Stimulated activated naive CD8-positive, alpha-beta T cell treated with anti-CD3 and anti-CD28 coated beads, Interleukin-15, Interleukin-2, amounts not matched to agents 100 U/mL and 50 U/mL, for 24 hours (primary cell): ENCODE measurements at regions not wholly inside any gene's neighbourhood (a gene's known extent, or its start where the extent isn't known, plus 50 kb on each side); places are given as distances from the start of the nearest gene placed in this dataset.

Experiments used
- ATAC-seq: fragments of 150-1000 bp; cut with Tn5 transposase; one replicate; pipeline ENCODE4 v1.10.0; 2021
- DNase-seq: peaks from one replicate; pipeline ENCODE4 v3.0.0; 2021

DNA sequence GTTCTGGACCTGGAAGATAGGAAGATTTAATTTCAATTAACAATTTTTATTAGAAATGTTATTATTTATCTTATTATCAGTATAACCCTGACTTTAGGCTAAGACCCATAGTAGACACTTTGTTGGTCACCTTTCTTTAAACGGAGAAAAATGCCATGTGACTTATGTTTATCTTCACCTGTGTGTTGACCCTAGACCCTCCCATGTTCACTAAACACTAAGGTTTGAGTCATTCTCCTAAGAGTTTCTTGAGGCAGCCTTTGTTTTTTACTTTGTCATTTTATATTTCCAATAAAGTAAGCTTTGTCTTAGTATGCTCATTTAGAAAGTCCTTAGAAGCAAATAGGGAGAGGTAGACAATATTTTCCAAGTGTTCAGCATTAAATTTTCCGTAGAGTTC is 771.7 kb downstream of the METTL15 start:
- DNase-seq, result no peak
- ATAC-seq, result no peak

DNA sequence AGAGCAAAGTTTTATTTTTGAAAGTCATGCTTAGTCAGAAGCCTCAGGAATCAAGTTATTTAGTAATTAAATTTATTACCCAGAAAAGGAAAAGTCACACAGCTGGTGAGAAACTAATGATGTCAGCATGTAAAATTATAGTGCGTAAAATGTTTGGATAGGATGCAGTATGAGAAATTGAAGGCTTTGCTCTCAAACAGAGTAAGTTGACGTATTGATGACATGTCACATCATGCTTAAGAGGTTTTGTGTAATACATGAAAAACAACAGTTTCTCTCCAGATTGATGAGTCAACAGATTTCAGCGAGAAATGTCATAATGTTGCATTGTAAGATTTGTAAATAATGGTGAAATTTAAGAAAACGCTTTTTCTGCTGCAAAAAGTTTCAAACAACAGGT is 769.8 kb downstream of the METTL15 start:
- ATAC-seq, result no peak
- DNase-seq, result no peak

DNA sequence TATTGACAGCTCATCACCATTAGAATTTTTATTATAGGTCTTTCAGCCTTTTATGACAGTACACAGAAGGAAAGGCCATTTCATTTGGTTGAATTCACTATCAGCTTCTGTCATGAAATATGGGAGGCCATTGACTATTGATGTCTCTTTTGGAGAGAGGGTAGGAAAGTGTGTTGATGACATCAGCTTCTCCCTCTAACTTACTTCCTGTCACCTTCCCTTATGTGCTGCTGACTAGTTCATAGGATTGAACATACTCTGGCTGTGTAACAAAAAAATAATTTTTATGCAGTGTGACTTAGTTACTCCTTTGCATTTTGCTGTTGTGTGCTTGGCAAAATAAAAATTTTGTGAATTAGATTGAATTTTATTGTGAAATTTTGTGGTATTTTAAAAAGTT is 769.2 kb downstream of the METTL15 start:
- DNase-seq, result no peak
- no peak for ATAC-seq

DNA sequence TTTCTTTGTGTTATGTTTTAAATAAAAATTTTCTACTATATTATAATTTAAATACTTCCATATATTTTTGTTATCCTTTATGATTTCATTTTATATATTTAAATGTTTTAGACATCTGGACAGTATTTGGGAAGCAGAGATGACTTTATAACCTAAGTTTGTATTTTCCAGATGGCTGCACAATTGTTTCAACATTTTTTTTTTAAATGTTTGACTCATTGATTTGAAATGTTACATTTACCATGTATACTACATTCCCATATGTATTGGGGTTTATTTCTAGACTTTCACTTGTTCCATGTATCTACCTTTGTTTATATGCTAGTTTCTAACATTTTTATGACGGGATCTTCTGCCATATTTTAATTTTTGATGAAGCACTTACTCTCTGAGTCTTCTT is 766.5 kb downstream of the METTL15 start:
- DNase-seq (no peak), ATAC-seq (no peak)

DNA sequence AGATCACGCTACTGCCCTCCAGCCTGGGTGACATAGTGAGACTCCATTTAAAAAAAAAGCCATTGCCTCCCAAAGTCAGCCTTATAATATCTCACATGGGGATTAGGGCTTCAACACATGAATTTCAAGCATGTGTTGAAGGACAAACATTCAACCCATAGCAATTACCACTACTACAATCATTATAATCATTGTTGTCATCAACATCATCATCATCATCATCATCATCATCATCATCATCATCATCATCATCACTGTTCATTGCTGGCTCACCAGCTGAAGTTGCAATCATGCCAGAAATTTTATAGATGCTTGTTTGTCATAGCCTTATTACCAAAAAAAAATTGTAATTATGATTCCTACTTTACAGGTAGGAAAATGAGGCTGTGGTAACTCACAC is 762.9 kb downstream of the METTL15 start:
- no peak for ATAC-seq
- DNase-seq, result no peak

DNA sequence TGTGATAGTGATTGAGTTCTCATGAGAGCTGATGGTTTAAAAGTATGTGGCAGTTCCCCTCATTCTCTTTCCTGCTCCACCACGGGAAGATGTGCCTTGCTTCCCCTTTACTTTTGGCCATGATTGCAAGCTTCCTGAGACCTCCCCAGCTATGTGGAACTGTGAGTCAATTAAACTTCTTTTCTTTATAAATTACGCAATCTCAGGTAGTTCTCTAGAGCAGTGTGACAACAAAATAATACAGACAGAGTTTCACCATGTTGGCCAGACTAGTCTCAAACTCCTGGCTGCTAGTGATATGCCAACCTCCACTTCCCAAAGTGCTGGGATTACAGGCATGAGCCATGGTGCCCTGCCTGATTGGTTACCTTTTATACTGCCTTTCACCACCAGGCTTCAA is 755.2 kb downstream of the METTL15 start:
- ATAC-seq (no peak), DNase-seq (no peak)

DNA sequence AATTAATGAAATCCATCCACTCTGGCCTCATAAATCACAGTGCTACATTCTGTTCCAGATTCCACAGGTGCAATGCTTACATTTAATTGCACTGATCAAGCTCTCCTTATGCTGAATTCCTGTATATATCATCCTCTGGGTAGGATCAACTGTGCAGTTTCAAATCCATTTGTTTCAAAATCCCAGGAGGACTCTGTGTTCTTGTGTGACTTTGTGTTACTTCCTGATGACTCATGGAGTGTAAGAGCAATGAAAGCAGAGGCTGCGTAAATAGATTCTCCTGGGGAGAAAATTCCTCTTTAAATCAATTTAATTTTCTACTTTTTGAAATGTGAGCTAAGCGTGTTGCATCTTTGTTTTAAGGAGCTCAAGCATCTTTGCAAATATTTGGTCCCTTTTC is 752.7 kb downstream of the METTL15 start:
- ATAC-seq (no peak), DNase-seq (no peak)

DNA sequence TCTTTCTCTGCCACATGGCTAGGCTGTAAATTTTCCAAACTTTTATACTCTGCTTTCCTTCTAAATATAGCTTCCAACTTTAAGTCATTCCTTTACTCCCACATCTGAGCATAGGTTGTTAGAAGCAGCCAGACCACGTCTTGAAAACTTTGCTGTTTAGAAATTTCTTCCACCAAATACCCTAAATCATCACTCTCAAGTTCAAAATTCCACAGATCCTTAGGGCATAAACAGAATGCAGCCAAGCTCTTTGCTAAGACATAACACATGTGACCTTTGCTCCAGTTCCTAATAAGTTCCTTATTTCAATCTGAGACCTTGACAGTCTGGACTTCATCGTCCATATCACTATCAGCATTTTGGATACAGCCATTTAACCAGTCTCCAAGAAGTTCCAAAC is 749.9 kb downstream of the METTL15 start:
- no peak for DNase-seq
- ATAC-seq, result no peak

DNA sequence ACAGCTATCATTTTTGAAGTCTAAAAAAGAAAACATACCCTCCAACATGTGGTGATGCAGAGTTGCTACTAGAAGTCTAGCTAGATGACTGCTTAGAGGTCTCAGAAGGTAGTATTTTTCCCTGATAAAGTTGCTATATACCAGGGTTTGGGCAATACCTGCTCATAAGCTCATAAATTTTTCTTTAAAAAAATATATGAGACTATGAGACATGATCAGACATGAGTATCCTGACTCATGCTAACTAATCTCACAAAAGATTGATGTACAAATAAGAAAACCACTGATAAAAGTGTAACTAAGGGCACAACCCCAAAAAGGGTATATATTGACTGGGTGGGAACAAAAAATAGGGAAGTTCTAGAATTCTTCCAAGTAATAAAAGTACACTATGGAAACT is 740.9 kb downstream of the METTL15 start:
- ATAC-seq (no peak), DNase-seq (no peak)

DNA sequence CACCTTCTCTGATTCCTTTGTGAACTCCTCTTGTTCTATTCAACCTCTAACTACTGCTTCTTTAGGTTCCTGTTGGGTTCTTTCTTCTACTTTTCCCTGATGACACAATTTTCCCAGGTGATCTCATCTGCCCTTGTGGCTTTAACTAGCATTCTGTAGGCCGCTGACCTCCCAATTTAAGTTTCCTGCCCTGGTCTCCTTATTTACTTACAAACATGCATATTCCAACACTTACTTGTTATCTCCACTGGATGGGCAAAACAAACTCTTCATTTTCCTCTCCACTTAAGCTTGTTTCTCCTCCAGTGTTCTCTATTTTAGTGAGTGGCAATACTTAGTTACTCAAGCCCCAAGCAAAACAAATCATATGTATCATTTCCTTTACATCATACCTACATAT is 734.5 kb downstream of the METTL15 start:
- ATAC-seq (no peak), DNase-seq (no peak)

DNA sequence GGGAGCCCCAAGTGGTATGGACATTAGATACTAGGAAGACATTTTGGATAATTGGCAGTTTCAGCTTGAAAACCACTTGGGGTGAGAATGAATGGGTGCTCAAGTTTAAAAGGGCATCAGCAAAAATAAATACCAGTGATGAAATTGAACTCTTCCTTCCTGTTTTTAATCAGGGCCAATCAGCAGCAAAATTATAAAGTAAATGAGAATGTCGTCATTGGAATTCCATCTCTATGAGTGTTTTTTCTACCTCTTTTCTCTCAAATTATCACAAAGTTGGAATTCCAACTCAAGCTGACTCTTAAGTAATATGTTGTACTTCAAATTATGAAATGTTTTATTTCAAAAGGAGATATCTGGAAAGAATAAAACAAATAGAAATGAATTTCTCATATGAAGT is 730.6 kb downstream of the METTL15 start:
- ATAC-seq (no peak), DNase-seq (no peak)

DNA sequence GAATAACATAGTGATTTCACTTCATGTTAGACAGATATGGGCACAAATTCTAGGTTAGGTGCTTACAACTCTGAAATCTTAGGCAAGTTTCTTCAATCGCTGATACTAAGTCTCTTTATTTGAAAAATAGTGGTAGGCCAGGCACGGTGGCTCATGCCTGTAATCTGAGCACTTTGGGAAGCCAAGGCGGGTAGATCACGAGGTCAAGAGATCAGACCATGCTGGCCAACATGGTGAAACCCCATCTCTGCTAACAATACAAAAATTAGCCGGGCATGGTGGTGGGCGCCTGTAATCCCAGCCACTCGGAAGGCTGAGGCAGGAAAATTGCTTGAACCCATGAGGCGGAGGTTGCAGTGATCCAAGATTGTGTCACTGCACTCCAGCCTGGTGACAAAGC is 729.4 kb downstream of the METTL15 start:
- DNase-seq, result no peak
- ATAC-seq, result no peak

DNA sequence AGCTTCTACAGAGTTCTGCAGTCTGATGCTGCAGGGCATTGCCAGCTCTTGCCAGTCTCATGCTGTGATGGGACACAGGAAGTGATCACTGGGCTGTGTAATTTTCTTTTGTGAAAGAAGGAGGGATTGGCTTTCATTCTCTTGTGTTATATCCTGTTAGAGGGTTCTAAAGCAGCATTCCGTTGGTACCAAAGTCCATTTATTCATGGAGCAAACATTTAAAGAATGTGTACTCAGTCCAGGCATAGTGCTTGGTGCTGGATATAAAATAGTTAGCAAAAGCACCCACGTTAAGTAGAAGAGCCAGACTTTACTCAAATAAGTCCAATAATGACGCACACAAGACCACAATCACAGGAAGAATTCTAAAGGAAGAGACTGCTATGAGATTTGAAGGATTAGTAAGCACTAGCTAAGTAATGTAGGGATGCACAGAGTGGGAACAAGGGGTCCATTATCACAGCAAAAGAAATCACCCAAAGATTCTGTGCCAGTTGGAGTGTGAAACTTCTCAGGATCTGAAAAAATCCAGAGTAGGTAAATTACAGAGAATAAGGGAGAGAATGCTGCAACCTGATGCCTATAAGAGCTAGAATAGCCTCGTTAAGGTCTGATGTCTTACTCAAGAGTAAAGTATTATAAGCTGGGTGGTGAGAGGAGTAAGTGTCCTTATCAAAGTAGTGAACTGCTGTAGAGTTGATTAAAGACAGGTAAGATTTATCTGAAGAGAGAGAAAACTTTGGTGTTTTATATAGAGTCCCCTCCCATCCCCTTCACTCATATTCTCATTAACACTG is 728.3 kb downstream of the METTL15 start:
- ATAC-seq (no peak), DNase-seq (no peak)

DNA sequence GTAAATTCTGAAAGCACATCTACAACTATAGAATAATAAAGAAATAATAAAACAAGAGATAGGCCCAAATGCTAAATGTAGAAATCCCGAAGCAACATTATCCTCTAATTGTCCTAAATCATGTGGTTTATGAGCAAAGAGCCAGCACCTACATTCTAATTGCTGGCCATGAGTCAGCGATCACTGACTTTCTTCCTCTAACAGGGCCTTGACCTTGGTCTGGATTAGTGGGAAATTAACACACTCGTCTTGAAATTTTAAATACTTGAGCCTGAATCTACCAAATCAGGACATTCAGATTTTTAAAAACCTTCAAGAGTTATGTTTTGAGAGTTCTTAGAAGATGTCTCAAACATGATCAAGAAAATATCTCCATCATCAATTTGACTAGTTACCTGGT is 727.6 kb downstream of the METTL15 start:
- DNase-seq (no peak), ATAC-seq (no peak)

DNA sequence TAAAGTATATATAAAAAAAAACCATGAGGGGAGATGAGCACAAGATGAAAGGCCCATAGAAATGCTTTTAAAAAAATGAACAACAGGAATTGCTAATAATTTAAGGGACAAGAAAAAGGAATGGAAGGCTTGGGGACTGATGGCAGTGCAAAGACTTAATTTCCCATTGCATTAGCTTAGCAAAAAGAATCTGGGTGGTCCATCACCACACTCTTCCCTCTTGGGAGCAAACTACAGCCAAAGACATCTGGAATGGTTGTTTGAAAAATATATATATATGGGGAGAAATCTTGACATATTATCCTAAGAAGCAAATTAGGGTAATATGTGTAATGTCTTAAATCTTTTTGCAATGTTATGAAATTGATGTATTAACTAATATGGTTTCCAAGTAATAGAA is 727.1 kb downstream of the METTL15 start:
- no peak for DNase-seq
- no peak for ATAC-seq

DNA sequence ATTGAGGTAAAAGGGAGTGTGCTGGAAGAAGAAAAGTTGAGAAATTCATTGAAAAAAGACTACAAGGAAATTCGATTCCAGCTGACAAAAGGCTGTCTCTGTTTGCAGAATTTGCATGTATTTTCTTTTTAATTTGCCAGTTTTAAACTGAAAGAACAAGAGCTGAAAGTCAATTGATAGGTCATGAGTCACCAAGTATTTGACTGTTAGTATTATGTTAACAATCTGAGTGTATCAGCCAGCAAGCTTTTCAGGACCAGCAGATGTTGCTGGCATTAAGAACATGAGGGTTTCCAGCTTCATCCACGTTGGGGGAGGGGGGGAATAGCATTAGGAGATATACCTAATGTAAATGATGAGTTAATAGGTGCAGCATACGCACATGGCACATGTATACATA is 726.7 kb downstream of the METTL15 start:
- ATAC-seq, result no peak
- no peak for DNase-seq

DNA sequence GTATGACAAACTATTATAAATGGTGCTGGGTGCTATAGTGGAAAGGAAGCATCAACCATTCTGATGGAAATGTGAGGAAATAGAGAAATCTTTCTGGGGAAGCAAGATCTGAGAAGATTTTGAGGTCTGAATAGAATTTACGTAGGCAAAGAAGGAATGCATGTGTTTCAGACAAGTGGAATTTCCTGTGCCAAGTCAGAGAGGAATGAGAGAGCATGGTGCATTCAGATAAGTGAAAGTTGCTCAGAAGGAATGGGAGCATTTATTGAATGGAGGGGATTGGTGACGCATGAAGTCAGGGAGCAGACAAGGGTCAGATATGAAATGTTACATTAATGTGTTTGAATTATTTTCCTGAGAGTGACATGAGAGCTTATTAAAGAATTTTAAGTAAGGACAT is 725.5 kb downstream of the METTL15 start:
- ATAC-seq (no peak), DNase-seq (no peak)

DNA sequence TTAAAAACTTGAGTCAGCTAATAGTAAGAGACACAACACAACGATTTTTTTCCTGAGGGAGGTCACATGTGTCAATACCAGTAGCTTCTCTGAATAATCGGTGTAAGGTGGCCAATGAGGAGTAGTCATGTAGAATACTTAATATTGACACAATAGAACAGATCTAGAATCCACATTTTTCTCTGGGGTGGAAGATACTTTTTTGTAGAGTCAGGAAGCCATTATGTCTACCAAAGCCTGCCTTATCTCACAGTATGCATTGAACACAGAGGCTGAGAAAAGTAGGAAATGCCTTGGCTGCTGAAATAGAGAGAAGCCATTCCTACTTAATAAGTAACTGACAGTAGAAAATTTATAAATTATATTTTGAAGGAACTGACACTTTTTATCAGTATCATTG is 725.0 kb downstream of the METTL15 start:
- DNase-seq (no peak), ATAC-seq (no peak)

DNA sequence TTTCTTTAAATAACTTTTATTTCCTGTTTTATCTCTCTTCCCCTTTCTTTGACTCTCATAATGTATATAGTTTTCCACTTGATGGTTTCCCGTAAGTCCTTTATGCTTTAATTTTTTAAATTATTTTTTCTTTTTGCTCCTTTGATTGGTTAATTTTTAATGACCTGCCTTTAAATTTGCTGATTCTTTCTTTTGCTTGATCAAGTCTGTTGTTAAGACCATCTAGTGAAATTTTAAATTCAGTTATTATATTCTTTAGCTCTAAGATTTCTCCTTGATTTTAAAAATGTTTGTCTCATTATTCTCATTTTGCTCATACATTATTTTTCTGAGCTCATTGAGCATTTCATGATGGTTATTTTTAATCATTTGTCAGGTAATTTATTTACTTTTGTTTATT is 718.6 kb downstream of the METTL15 start:
- ATAC-seq (no peak), DNase-seq (no peak)

DNA sequence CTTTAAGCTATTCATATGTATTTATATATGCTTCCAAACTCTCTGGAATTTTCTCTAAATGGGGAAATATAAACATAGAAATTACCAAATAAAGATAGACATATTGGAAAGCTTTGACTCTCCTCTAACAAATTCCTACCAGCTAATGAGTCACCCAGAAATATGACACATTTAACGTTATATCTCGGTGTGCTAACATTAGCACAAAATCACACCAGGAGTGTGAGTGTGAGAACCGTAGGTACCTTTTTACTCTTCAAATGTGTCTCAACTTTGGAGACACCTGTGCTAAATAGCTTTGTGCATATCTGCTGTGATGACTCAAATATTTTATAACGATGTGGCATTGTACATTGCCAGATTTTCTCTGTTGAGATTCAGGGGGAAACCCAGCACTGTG is 714.4 kb downstream of the METTL15 start:
- DNase-seq (no peak), ATAC-seq (no peak)

DNA sequence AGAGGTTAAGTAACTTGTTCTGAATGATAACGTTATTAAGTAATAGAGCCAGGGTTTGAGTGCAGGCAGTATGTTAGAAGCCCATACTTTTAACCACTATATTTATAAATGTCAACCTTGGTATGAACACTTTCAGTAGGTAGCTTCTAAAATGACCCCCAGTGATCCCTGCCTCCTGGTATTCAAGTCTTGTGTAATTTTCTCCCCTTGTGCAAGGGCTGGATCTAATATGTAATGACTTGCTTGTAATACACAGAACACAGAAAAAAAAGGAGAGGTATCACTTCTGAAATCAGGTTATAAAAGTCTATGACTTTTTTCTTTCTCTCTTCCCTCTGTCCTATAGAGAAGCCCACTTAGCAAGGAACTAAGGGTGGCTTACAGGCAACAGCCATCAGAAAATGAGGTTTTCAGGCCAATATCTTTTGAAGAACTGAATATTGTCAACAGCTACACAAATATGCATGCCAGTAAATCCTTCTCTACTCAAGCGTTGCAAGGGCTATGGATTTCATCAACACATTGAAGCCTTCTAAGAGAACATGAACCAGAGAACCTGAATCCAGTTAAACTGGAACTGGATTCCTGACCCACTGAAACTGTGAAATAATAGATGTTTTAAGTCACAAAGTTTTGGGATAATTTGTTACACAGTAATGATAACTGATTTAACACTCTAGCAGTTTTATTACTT is 712.3 kb downstream of the METTL15 start:
- ATAC-seq (no peak), DNase-seq (no peak)

DNA sequence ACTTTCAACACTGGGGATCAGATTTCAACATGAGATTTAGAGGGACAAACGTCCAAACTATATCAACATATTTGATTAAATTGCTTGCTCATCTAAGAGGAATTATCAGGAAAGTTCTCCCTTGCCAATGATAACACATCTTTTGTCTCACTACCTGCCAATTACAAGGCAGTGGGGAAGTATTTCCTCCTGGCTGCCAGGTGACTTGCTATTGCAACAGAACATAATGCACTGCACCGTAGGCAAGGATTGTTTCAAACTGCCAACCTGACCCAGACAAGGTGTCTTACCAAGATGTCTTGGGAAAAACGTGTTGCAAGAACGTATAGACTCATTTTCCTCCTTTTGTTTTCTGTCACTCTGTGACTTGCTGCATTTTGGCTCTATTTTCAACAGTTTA is 711.6 kb downstream of the METTL15 start:
- no peak for ATAC-seq
- no peak for DNase-seq

DNA sequence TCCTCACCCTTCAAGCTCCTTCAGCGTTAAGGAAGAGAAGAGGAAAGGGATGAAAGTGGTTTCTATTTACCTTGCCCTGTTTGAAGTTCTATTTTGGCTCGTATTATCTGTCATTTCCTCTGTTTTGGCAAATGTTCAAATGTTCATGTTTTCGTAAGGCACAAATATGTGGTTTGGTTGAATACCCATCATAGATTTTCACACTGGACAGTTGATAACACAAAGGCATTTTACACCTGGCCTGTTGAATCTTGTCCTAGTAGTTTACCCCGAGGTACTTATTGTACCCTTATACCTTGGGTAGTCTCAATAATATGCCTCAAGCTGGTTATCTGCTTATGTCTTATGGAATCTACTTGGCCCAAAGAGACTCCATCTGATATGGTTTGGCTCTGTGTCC is 706.9 kb downstream of the METTL15 start:
- ATAC-seq (no peak), DNase-seq (no peak)

DNA sequence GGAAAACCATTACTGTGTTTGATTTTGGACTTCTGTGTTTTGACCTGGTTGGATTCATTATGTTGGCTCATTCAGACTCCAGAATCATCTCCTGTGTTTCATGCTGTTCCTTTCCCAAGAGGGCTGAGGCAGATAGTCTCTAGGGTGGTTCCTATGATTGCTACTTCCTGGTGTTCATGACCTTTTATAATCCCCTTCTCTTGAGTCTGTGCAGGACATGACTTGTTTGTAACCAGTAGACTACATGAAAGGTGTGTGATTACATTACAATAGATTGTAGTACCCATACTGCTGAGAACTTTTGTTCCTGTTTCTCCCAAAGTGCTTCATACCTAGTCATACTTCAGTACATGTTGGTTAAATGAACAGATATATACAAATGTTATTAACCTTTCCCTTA is 700.6 kb downstream of the METTL15 start:
- no peak for ATAC-seq
- no peak for DNase-seq
